ENCODE measurements at regions not wholly inside any gene's neighbourhood (a gene's known extent, or its start where the extent isn't known, plus 50 kb on each side); places are given as distances from the start of the nearest gene placed in this dataset.
A peak's percentile ranks its signal among the peaks of the same experiment; 100 is the strongest.

- FAIRE-seq = no peak
Observed at GRCh38 chr9:20001058-20001457, 212.2 kb upstream of the SLC24A2 start.

More at GRCh38 chr9:20001058-20001457, 212.2 kb upstream of the SLC24A2 start:
- CTCF ChIA-PET = no interaction called here
- Histone ChIP-seq H2AFZ (ENCODE audit: low read depth, low read length) (peak overlapping the region; percentile 11), H3K79me2 (ENCODE audit: control insufficient read depth, insufficient read depth, low read length) (no peaks in the 10 kb centered on the region), H3K27me3 (ENCODE audit: control insufficient read depth in 2 of 2, insufficient read depth in 2 of 2, low read length in 2 of 2) (no peaks in the 10 kb centered on the region), H3K4me3 (replicated peaks in 1 of 3; ENCODE audit: insufficient read depth in 1 of 3, low read depth in 1 of 3, low read length in 3 of 3) (no peak overlapping the region), H3K4me1 (ENCODE audit: control insufficient read depth, extremely low read depth, insufficient read depth, low read length) (peaks cover 30% of the 10 kb centered on the region), H3K9ac (replicated peaks; ENCODE audit: extremely low read depth, insufficient read depth, low read length) (no peak overlapping the region), H3K36me3 (ENCODE audit: control insufficient read depth in 2 of 2, extremely low read depth in 1 of 2, insufficient read depth in 2 of 2, low read length in 2 of 2) (no peaks in the 10 kb centered on the region), H3K4me2 (ENCODE audit: insufficient read depth, low read length) (no peak overlapping the region), H3K9me3 (replicated peaks; ENCODE audit: control insufficient read depth, insufficient read depth, low read length) (no peaks in the 10 kb centered on the region), H4K20me1 (replicated peaks; ENCODE audit: control insufficient read depth, extremely low read depth, insufficient read depth, low read length) (no peaks in the 10 kb centered on the region), H3K27ac (ENCODE audit: insufficient read depth, low read depth, low read length) (no peak overlapping the region), H3K9me1 (replicated peaks; ENCODE audit: control insufficient read depth, extremely low read depth, insufficient read depth, low read length) (no peaks in the 10 kb centered on the region)
- no peak for TF ChIP-seq JUN (IDR thresholded peaks at IDR 0.05; ENCODE audit: borderline replicate concordance, insufficient read depth, insufficient read length, low read depth)
- TF ChIP-seq POLR2AphosphoS5 (IDR thresholded peaks at IDR 0.05; ENCODE audit: insufficient read depth, low read depth, low read length) = no peak
- TF ChIP-seq CTCF (IDR thresholded peaks at IDR 0.05; ENCODE audit: extremely low read depth in 1 of 2, insufficient read depth in 1 of 2, low read depth in 1 of 2, low read length in 2 of 2) = no peak
- TF ChIP-seq POLR2A (IDR thresholded peaks at IDR 0.05; ENCODE audit: low read depth, low read length) = no peak
- TF ChIP-seq MAX (IDR thresholded peaks at IDR 0.05; ENCODE audit: insufficient read depth, insufficient read length) = no peak
- TF ChIP-seq FOS (IDR thresholded peaks at IDR 0.05; ENCODE audit: borderline replicate concordance, insufficient read depth, low read length) = no peak
- no peak for TF ChIP-seq EZH2 (IDR thresholded peaks at IDR 0.05; ENCODE audit: borderline replicate concordance, low read depth, low read length, severe bottlenecking)
- no peak for TF ChIP-seq MYC (IDR thresholded peaks at IDR 0.05; ENCODE audit: low read depth, low read length)
- no peak for TF ChIP-seq GATA2 (IDR thresholded peaks at IDR 0.05; ENCODE audit: insufficient read depth, insufficient read length, low read depth, low read length)
- POLR2A ChIA-PET = no interaction called here
- no peak for DNase-seq (ENCODE audit: low read depth, low spot score)
- dilution Hi-C loops (cut with MboI; ENCODE audit: extremely low pct_ligation_motif_present, low sequenced_read_pairs) (no loop called here), intact Hi-C loops (cut with micrococcal nuclease) (no loop called here)
- BruUV-seq (replicated peaks) = no TSS peak

Measured in endothelial cell of umbilical vein (primary cell).